ENCODE measurements at regions not wholly inside any gene's neighbourhood (a gene's known extent, or its start where the extent isn't known, plus 50 kb on each side); places are given as distances from the start of the nearest gene placed in this dataset.

DNA sequence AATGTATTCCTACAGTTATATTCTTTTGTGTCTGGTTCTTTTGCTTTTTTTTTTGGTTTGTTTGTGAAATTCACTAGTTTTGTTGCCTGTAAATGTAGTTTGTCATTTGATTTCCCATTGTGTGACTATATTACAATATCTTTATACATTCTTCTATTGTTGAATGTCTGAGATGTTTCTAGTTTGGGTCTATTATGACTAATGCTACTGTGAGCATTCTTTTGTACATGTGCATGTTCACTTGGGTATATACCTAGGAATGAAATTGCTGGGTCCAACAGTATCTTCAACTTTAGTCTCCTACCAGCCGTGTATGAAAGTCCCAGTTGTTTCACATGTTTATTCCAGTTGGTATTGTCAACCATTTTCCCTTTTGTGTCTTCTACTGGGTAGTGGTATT is 112.7 kb upstream of the RBMS1 start:
- no peaks in the 10 kb centered on the region for H3K27me3 ChIP-seq (replicated peaks; ENCODE audit: control insufficient read depth, insufficient read depth, low read length, poor library complexity, severe bottlenecking)

GRCh38 chr2:160608599-160608998 is 115.0 kb upstream of the RBMS1 start:
- no peak for DNase-seq
- H3K36me3 ChIP-seq (ENCODE audit: control insufficient read depth, insufficient read depth, low read length), result no peaks in the 10 kb centered on the region

More for the DNA sequence above, 112.7 kb upstream of the RBMS1 start:
- Histone ChIP-seq H3K9me3 (ENCODE audit: control insufficient read depth, low read length) (no peaks in the 10 kb centered on the region), H3K4me3 (ENCODE audit: insufficient read depth, low read depth, low read length, poor library complexity, severe bottlenecking) (no peak overlapping the region), H3K27ac (ENCODE audit: insufficient read depth, low read length, poor library complexity, severe bottlenecking) (no peak overlapping the region), H3K4me1 (ENCODE audit: control insufficient read depth, insufficient read depth, low read length, poor library complexity, severe bottlenecking) (no peaks in the 10 kb centered on the region), H3K36me3 (ENCODE audit: control insufficient read depth, insufficient read depth, low read length) (no peaks in the 10 kb centered on the region)
- DNase-seq, result no peak

GRCh38 chr2:160609346-160609745 is 115.7 kb upstream of the RBMS1 start:
- no peaks in the 10 kb centered on the region for H3K36me3 ChIP-seq (ENCODE audit: control insufficient read depth, insufficient read depth, low read length)
- no peaks in the 10 kb centered on the region for H3K9me3 ChIP-seq (ENCODE audit: control insufficient read depth, low read length)
- no peak for DNase-seq
- no peaks in the 10 kb centered on the region for H3K27me3 ChIP-seq (replicated peaks; ENCODE audit: control insufficient read depth, insufficient read depth, low read length, poor library complexity, severe bottlenecking)
- no peak overlapping the region for H3K27ac ChIP-seq (ENCODE audit: insufficient read depth, low read length, poor library complexity, severe bottlenecking)
- no peak overlapping the region for H3K4me3 ChIP-seq (ENCODE audit: insufficient read depth, low read depth, low read length, poor library complexity, severe bottlenecking)
- no peaks in the 10 kb centered on the region for H3K4me1 ChIP-seq (ENCODE audit: control insufficient read depth, insufficient read depth, low read length, poor library complexity, severe bottlenecking)

More at GRCh38 chr2:160608599-160608998, 115.0 kb upstream of the RBMS1 start:
- Histone ChIP-seq H3K27ac (ENCODE audit: insufficient read depth, low read length, poor library complexity, severe bottlenecking) (no peak overlapping the region), H3K4me1 (ENCODE audit: control insufficient read depth, insufficient read depth, low read length, poor library complexity, severe bottlenecking) (no peaks in the 10 kb centered on the region), H3K4me3 (ENCODE audit: insufficient read depth, low read depth, low read length, poor library complexity, severe bottlenecking) (no peak overlapping the region), H3K9me3 (ENCODE audit: control insufficient read depth, low read length) (no peaks in the 10 kb centered on the region), H3K27me3 (replicated peaks; ENCODE audit: control insufficient read depth, insufficient read depth, low read length, poor library complexity, severe bottlenecking) (no peaks in the 10 kb centered on the region)

DNA sequence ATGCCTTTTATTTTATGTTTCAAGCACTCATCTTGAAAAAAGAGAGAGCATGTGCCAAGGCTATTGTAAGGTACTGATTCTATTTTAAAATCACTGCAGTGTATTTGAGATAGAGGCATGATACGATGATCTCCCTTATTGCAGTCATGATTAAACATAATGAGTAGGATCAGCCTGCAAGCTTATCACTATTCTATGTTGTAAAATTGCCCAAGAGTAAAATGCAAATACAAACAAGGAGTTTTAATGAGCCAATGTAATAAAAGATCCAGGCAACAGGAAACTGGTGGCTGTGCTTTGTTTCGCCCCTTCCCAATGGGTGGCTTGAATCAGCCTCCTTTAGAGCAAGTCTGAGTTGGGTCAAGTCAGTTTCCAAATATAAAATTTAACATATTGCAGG is 116.4 kb upstream of the RBMS1 start:
- no peak overlapping the region for H3K4me3 ChIP-seq (ENCODE audit: insufficient read depth, low read depth, low read length, poor library complexity, severe bottlenecking)
- no peak for DNase-seq
- no peaks in the 10 kb centered on the region for H3K36me3 ChIP-seq (ENCODE audit: control insufficient read depth, insufficient read depth, low read length)
- H3K4me1 ChIP-seq (ENCODE audit: control insufficient read depth, insufficient read depth, low read length, poor library complexity, severe bottlenecking), result no peaks in the 10 kb centered on the region
- no peak overlapping the region for H3K27ac ChIP-seq (ENCODE audit: insufficient read depth, low read length, poor library complexity, severe bottlenecking)
- H3K9me3 ChIP-seq (ENCODE audit: control insufficient read depth, low read length), result no peaks in the 10 kb centered on the region
- no peaks in the 10 kb centered on the region for H3K27me3 ChIP-seq (replicated peaks; ENCODE audit: control insufficient read depth, insufficient read depth, low read length, poor library complexity, severe bottlenecking)

- no peaks in the 10 kb centered on the region for H3K36me3 ChIP-seq (ENCODE audit: control insufficient read depth, insufficient read depth, low read length)
- DNase-seq, result no peak
Measured at GRCh38 chr2:160612266-160612856, 118.8 kb upstream of the RBMS1 start.

GRCh38 chr2:160613466-160614153 is 120.0 kb upstream of the RBMS1 start:
- Histone ChIP-seq H3K27ac (ENCODE audit: insufficient read depth, low read length, poor library complexity, severe bottlenecking) (no peak overlapping the region), H3K4me3 (ENCODE audit: insufficient read depth, low read depth, low read length, poor library complexity, severe bottlenecking) (no peak overlapping the region), H3K9me3 (ENCODE audit: control insufficient read depth, low read length) (no peaks in the 10 kb centered on the region), H3K4me1 (ENCODE audit: control insufficient read depth, insufficient read depth, low read length, poor library complexity, severe bottlenecking) (no peaks in the 10 kb centered on the region), H3K36me3 (ENCODE audit: control insufficient read depth, insufficient read depth, low read length) (no peaks in the 10 kb centered on the region), H3K27me3 (replicated peaks; ENCODE audit: control insufficient read depth, insufficient read depth, low read length, poor library complexity, severe bottlenecking) (no peaks in the 10 kb centered on the region)
- no peak for DNase-seq

More at GRCh38 chr2:160612266-160612856, 118.8 kb upstream of the RBMS1 start:
- no peak overlapping the region for H3K27ac ChIP-seq (ENCODE audit: insufficient read depth, low read length, poor library complexity, severe bottlenecking)
- H3K27me3 ChIP-seq (replicated peaks; ENCODE audit: control insufficient read depth, insufficient read depth, low read length, poor library complexity, severe bottlenecking), result no peaks in the 10 kb centered on the region
- H3K4me1 ChIP-seq (ENCODE audit: control insufficient read depth, insufficient read depth, low read length, poor library complexity, severe bottlenecking), result no peaks in the 10 kb centered on the region
- H3K9me3 ChIP-seq (ENCODE audit: control insufficient read depth, low read length), result no peaks in the 10 kb centered on the region
- H3K4me3 ChIP-seq (ENCODE audit: insufficient read depth, low read depth, low read length, poor library complexity, severe bottlenecking), result no peak overlapping the region

- Histone ChIP-seq H3K9me3 (ENCODE audit: control insufficient read depth, low read length) (no peaks in the 10 kb centered on the region), H3K27ac (ENCODE audit: insufficient read depth, low read length, poor library complexity, severe bottlenecking) (no peak overlapping the region), H3K27me3 (replicated peaks; ENCODE audit: control insufficient read depth, insufficient read depth, low read length, poor library complexity, severe bottlenecking) (no peaks in the 10 kb centered on the region), H3K36me3 (ENCODE audit: control insufficient read depth, insufficient read depth, low read length) (no peaks in the 10 kb centered on the region), H3K4me3 (ENCODE audit: insufficient read depth, low read depth, low read length, poor library complexity, severe bottlenecking) (no peak overlapping the region), H3K4me1 (ENCODE audit: control insufficient read depth, insufficient read depth, low read length, poor library complexity, severe bottlenecking) (no peaks in the 10 kb centered on the region)
- DNase-seq, result no peak
Measured at GRCh38 chr2:160614391-160614790, 120.8 kb upstream of the RBMS1 start.

GRCh38 chr2:160615706-160616105 is 122.1 kb upstream of the RBMS1 start:
- H3K9me3 ChIP-seq (ENCODE audit: control insufficient read depth, low read length), result no peaks in the 10 kb centered on the region
- DNase-seq, result no peak

GRCh38 chr2:160616149-160616548 is 122.5 kb upstream of the RBMS1 start:
- H3K4me3 ChIP-seq (ENCODE audit: insufficient read depth, low read depth, low read length, poor library complexity, severe bottlenecking), result no peak overlapping the region
- DNase-seq, result no peak
- H3K4me1 ChIP-seq (ENCODE audit: control insufficient read depth, insufficient read depth, low read length, poor library complexity, severe bottlenecking), result no peaks in the 10 kb centered on the region
- no peaks in the 10 kb centered on the region for H3K27me3 ChIP-seq (replicated peaks; ENCODE audit: control insufficient read depth, insufficient read depth, low read length, poor library complexity, severe bottlenecking)
- H3K27ac ChIP-seq (ENCODE audit: insufficient read depth, low read length, poor library complexity, severe bottlenecking), result no peak overlapping the region
- no peaks in the 10 kb centered on the region for H3K36me3 ChIP-seq (ENCODE audit: control insufficient read depth, insufficient read depth, low read length)
- H3K9me3 ChIP-seq (ENCODE audit: control insufficient read depth, low read length), result no peaks in the 10 kb centered on the region

More at GRCh38 chr2:160615706-160616105, 122.1 kb upstream of the RBMS1 start:
- Histone ChIP-seq H3K27ac (ENCODE audit: insufficient read depth, low read length, poor library complexity, severe bottlenecking) (no peak overlapping the region), H3K4me1 (ENCODE audit: control insufficient read depth, insufficient read depth, low read length, poor library complexity, severe bottlenecking) (no peaks in the 10 kb centered on the region), H3K36me3 (ENCODE audit: control insufficient read depth, insufficient read depth, low read length) (no peaks in the 10 kb centered on the region), H3K27me3 (replicated peaks; ENCODE audit: control insufficient read depth, insufficient read depth, low read length, poor library complexity, severe bottlenecking) (no peaks in the 10 kb centered on the region), H3K4me3 (ENCODE audit: insufficient read depth, low read depth, low read length, poor library complexity, severe bottlenecking) (no peak overlapping the region)

DNA sequence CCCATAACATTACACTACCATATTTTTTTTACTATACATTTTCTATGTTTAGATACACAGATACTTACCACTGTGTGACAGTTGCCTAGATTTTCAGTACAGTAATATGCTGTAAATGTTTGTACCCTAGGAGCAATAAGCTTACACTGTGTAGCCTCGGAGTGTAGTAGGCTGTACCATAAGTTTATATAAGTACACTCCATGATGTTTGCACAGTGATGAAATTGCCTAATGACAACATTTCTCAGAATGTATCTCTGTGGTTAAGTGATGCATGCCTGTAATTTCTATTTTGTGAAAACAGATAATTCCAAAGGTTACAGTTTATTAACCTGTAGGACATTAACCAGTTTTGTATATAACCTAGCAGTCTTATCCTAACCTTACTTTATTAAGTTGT is 128.1 kb upstream of the RBMS1 start:
- no peaks in the 10 kb centered on the region for H3K9me3 ChIP-seq (ENCODE audit: control insufficient read depth, low read length)
- DNase-seq, result no peak
- no peak overlapping the region for H3K4me3 ChIP-seq (ENCODE audit: insufficient read depth, low read depth, low read length, poor library complexity, severe bottlenecking)
- no peaks in the 10 kb centered on the region for H3K4me1 ChIP-seq (ENCODE audit: control insufficient read depth, insufficient read depth, low read length, poor library complexity, severe bottlenecking)
- no peaks in the 10 kb centered on the region for H3K27me3 ChIP-seq (replicated peaks; ENCODE audit: control insufficient read depth, insufficient read depth, low read length, poor library complexity, severe bottlenecking)
- H3K27ac ChIP-seq (ENCODE audit: insufficient read depth, low read length, poor library complexity, severe bottlenecking), result no peak overlapping the region
- no peaks in the 10 kb centered on the region for H3K36me3 ChIP-seq (ENCODE audit: control insufficient read depth, insufficient read depth, low read length)

Measured in effector memory CD4-positive, alpha-beta T cell (primary cell).